Trophoblast cell (in vitro differentiated cells and primary cell): ENCODE measurements at regions not wholly inside any gene's neighbourhood (a gene's known extent, or its start where the extent isn't known, plus 50 kb on each side); places are given as distances from the start of the nearest gene placed in this dataset.

Experiments
- DNase-seq, 2 donors: peaks; one replicate each; pipeline ENCODE4 v3.0.0-alpha.2; 2016
- H2AFZ ChIP-seq: 2 replicates; pipeline ENCODE4 v1.6.1; 2013; ENCODE audit warnings: low read length, moderate library complexity, mild to moderate bottlenecking; ENCODE audit not compliant: insufficient read depth, poor library complexity
- H2AK5ac ChIP-seq: 2 replicates; pipeline ENCODE4 v1.6.1; 2013; ENCODE audit warnings: mild to moderate bottlenecking, low read length
- H2BK120ac ChIP-seq: 2 replicates; pipeline ENCODE4 v1.6.1; 2013; ENCODE audit warnings: low read length, mild to moderate bottlenecking, moderate library complexity; ENCODE audit not compliant: insufficient read depth, poor library complexity
- H2BK12ac ChIP-seq: 2 replicates; pipeline ENCODE4 v1.6.1; 2013; ENCODE audit warnings: mild to moderate bottlenecking, low read length, moderate library complexity
- H2BK5ac ChIP-seq: 2 replicates; pipeline ENCODE4 v1.6.1; 2013; ENCODE audit warnings: low read length, low read depth, moderate library complexity, mild to moderate bottlenecking; ENCODE audit not compliant: poor library complexity
- H3K14ac ChIP-seq: 2 replicates; pipeline ENCODE4 v1.6.1; 2013; ENCODE audit warnings: mild to moderate bottlenecking, low read length
- H3K18ac ChIP-seq: 2 replicates; pipeline ENCODE4 v1.6.1; 2013; ENCODE audit warnings: mild to moderate bottlenecking, low read length
- H3K23ac ChIP-seq: 2 replicates; pipeline ENCODE4 v1.6.1; 2013; ENCODE audit warnings: low read length
- H3K27ac ChIP-seq: 2 replicates; pipeline ENCODE4 v1.5.1; 2013; ENCODE audit warnings: low read depth, mild to moderate bottlenecking, inconsistent platforms, low read length, moderate library complexity
- H3K27me3 ChIP-seq: 2 replicates; pipeline ENCODE4 v1.6.1; 2013; ENCODE audit warnings: inconsistent platforms, mild to moderate bottlenecking, low read length, moderate library complexity; ENCODE audit not compliant: insufficient read depth
- H3K36me3 ChIP-seq, 2 experiments: 1 replicate in 1 of 2; 2 replicates in 1 of 2; pipeline ENCODE4 v1.6.1; 2013; ENCODE audit warnings: low read length in 2 of 2, mild to moderate bottlenecking in 2 of 2, moderate library complexity in 1 of 2; ENCODE audit not compliant: insufficient read depth in 2 of 2, control insufficient read depth in 1 of 2
- H3K4ac ChIP-seq: 2 replicates; pipeline ENCODE4 v1.6.1; 2013; ENCODE audit warnings: low read depth, mild to moderate bottlenecking, low read length, moderate library complexity
- H3K4me1 ChIP-seq, 2 experiments: 1 replicate in 1 of 2; 2 replicates in 1 of 2; pipeline ENCODE4 v1.6.1; 2013; ENCODE audit warnings: low read length in 2 of 2, mild to moderate bottlenecking in 2 of 2, moderate library complexity in 1 of 2; ENCODE audit not compliant: insufficient read depth in 2 of 2, control insufficient read depth in 1 of 2
- H3K4me2 ChIP-seq: 2 replicates; pipeline ENCODE4 v1.6.1; 2013; ENCODE audit warnings: inconsistent platforms, mild to moderate bottlenecking, low read length, moderate library complexity
- H3K4me3 ChIP-seq: 2 replicates; pipeline ENCODE4 v1.5.1; 2013; ENCODE audit warnings: mild to moderate bottlenecking, low read depth, low read length, inconsistent platforms
- H3K79me1 ChIP-seq: one replicate; pipeline ENCODE4 v1.6.1; 2013; ENCODE audit warnings: low read length
- H3K79me2 ChIP-seq: 2 replicates; pipeline ENCODE4 v1.6.1; 2013; ENCODE audit warnings: low read length, mild to moderate bottlenecking; ENCODE audit not compliant: control insufficient read depth, insufficient read depth, poor library complexity
- H3K9ac ChIP-seq: 2 replicates; pipeline ENCODE4 v1.6.1; 2013; ENCODE audit warnings: mild to moderate bottlenecking, low read length
- H3K9me3 ChIP-seq: 2 replicates; pipeline ENCODE4 v1.6.1; 2013; ENCODE audit warnings: low read depth, mild to moderate bottlenecking, control low read depth, inconsistent platforms, low read length; ENCODE audit not compliant: insufficient read depth
- H4K12ac ChIP-seq: 2 replicates; pipeline ENCODE4 v1.6.1; 2013; ENCODE audit warnings: low read depth, mild to moderate bottlenecking, low read length, moderate library complexity
- H4K8ac ChIP-seq: 2 replicates; pipeline ENCODE4 v1.6.1; 2013; ENCODE audit warnings: low read depth, mild to moderate bottlenecking, low read length, moderate library complexity
- H4K91ac ChIP-seq: one replicate; pipeline ENCODE4 v1.6.1; 2013; ENCODE audit warnings: low read depth, mild to moderate bottlenecking, low read length, moderate library complexity
- WGBS: extraction: QIAGEN DNeasy Blood & Tissue Kit; methylation state at CpG from one replicate; pipeline ENCODE4 v1.1.7; 2013; ENCODE audit warnings: missing lambda C conversion rate; ENCODE audit not compliant: insufficient read length, insufficient coverage; ENCODE audit errors: extremely low coverage; 5-methylcytosine and 5-hydroxymethylcytosine counted together

GRCh38 chr13:67857581-67858310 lies 627.6 kb upstream of the PCDH9 start:
- no peak overlapping the region for H2BK5ac ChIP-seq
- DNase-seq = no peak
- H3K36me3 ChIP-seq = no peaks in the 10 kb centered on the region
- no peak overlapping the region for H2BK120ac ChIP-seq
- H3K4me2 ChIP-seq = no peak overlapping the region
- no CpG with 5 or more reads among the region's 16 CpGs for WGBS
- H3K18ac ChIP-seq = no peak overlapping the region
- no peak overlapping the region for H4K91ac ChIP-seq
- no peak overlapping the region for H2AK5ac ChIP-seq
- H3K23ac ChIP-seq = no peak overlapping the region
- H3K27ac ChIP-seq = no peak overlapping the region
- no peaks in the 10 kb centered on the region for H3K9me3 ChIP-seq
- H4K12ac ChIP-seq = no peak overlapping the region
- H3K4ac ChIP-seq = no peak overlapping the region
- H3K4me1 ChIP-seq = no peaks in the 10 kb centered on the region
- no peak overlapping the region for H2AFZ ChIP-seq
- no peaks in the 10 kb centered on the region for H3K79me2 ChIP-seq
- H2BK12ac ChIP-seq = no peak overlapping the region
- no peak overlapping the region for H3K4me3 ChIP-seq
- no peak overlapping the region for H3K14ac ChIP-seq
- H3K79me1 ChIP-seq = no peaks in the 10 kb centered on the region
- no peaks in the 10 kb centered on the region for H3K27me3 ChIP-seq
- no peak overlapping the region for H3K9ac ChIP-seq
- no peak overlapping the region for H4K8ac ChIP-seq

- Histone ChIP-seq H3K9ac (no peak overlapping the region), H3K14ac (no peak overlapping the region), H4K12ac (no peak overlapping the region), H3K79me2 (no peaks in the 10 kb centered on the region), H3K4ac (no peak overlapping the region), H4K8ac (no peak overlapping the region), H2BK5ac (no peak overlapping the region), H2BK120ac (no peak overlapping the region), H3K4me3 (no peak overlapping the region), H3K18ac (no peak overlapping the region), H3K27ac (no peak overlapping the region), H2BK12ac (no peak overlapping the region), H4K91ac (no peak overlapping the region), H3K4me1 (no peaks in the 10 kb centered on the region), H3K23ac (no peak overlapping the region), H3K4me2 (no peak overlapping the region), H2AK5ac (no peak overlapping the region), H3K36me3 (no peaks in the 10 kb centered on the region), H3K27me3 (no peaks in the 10 kb centered on the region), H3K9me3 (no peaks in the 10 kb centered on the region), H2AFZ (no peak overlapping the region), H3K79me1 (no peaks in the 10 kb centered on the region)
- DNase-seq = no peak
Observed at GRCh38 chr13:67856955-67857354, 626.8 kb upstream of the PCDH9 start.

- no peaks in the 10 kb centered on the region for H3K9me3 ChIP-seq
- no peak overlapping the region for H2BK5ac ChIP-seq
- no peak overlapping the region for H3K4me3 ChIP-seq
- no peak overlapping the region for H2BK12ac ChIP-seq
- H4K91ac ChIP-seq = no peak overlapping the region
- DNase-seq = no peak
- no peak overlapping the region for H4K8ac ChIP-seq
- no peaks in the 10 kb centered on the region for H3K36me3 ChIP-seq
- no peak overlapping the region for H2AFZ ChIP-seq
- no peak overlapping the region for H3K4ac ChIP-seq
- no peaks in the 10 kb centered on the region for H3K4me1 ChIP-seq
- no peak overlapping the region for H2AK5ac ChIP-seq
- no peaks in the 10 kb centered on the region for H3K79me1 ChIP-seq
- H3K9ac ChIP-seq = no peak overlapping the region
- no peak overlapping the region for H3K23ac ChIP-seq
- no peak overlapping the region for H3K18ac ChIP-seq
- no peaks in the 10 kb centered on the region for H3K27me3 ChIP-seq
- H3K79me2 ChIP-seq = no peaks in the 10 kb centered on the region
- no CpG with 5 or more reads among the region's 4 CpGs for WGBS
- no peak overlapping the region for H3K27ac ChIP-seq
- no peak overlapping the region for H2BK120ac ChIP-seq
- no peak overlapping the region for H4K12ac ChIP-seq
- H3K14ac ChIP-seq = no peak overlapping the region
- no peak overlapping the region for H3K4me2 ChIP-seq
Observed at GRCh38 chr13:67855741-67856238, 625.7 kb upstream of the PCDH9 start.

GRCh38 chr13:67854990-67855389 lies 624.9 kb upstream of the PCDH9 start:
- Histone ChIP-seq H3K4me3 (no peak overlapping the region), H3K4me2 (no peak overlapping the region), H2BK5ac (no peak overlapping the region), H4K91ac (no peak overlapping the region), H3K14ac (no peak overlapping the region), H3K27ac (no peak overlapping the region), H2AK5ac (no peak overlapping the region), H3K9me3 (no peaks in the 10 kb centered on the region), H3K9ac (no peak overlapping the region), H4K8ac (no peak overlapping the region), H3K36me3 (no peaks in the 10 kb centered on the region), H3K4ac (no peak overlapping the region), H2BK120ac (no peak overlapping the region), H3K23ac (no peak overlapping the region), H3K79me2 (no peaks in the 10 kb centered on the region), H3K79me1 (no peaks in the 10 kb centered on the region), H2BK12ac (no peak overlapping the region), H3K18ac (no peak overlapping the region), H3K27me3 (no peaks in the 10 kb centered on the region), H4K12ac (no peak overlapping the region), H3K4me1 (no peaks in the 10 kb centered on the region), H2AFZ (no peak overlapping the region)
- no peak for DNase-seq
- WGBS = no CpG with 5 or more reads among the region's 4 CpGs
